PC-3 (cell line): ENCODE measurements at regions not wholly inside any gene's neighbourhood (a gene's known extent, or its start where the extent isn't known, plus 50 kb on each side); places are given as distances from the start of the nearest gene placed in this dataset.

ENCODE experiments used
- ATAC-seq: fragments of 200-7000 bp; cut with Tn5 transposase; 2 replicates; pipeline ENCODE4 v1.9.1; 2020; ENCODE audit warnings: mild to moderate bottlenecking, moderate library complexity
- BruUV-seq: library from RNA; stranded (reverse); fragments of 400-500 nt; replicated peaks from 2 replicates; lab custom pipeline; 2021; lab: Mats Ljungman, UMichigan
- CTCF ChIA-PET: fragments of 300-600 bp; sonication (Branson Sonifier 250); formaldehyde crosslinking; loops from one replicate; lab custom pipeline; 2022; ENCODE audit warnings: antibody characterized with exemption; lab: Charles Lee
- POLR2A ChIA-PET: fragments of 300-600 bp; sonication (Branson Sonifier 250); formaldehyde crosslinking; loops from one replicate; lab custom pipeline; 2022; ENCODE audit warnings: antibody characterized with exemption; ENCODE audit not compliant: unreplicated experiment; lab: Charles Lee
- DNase-seq: peaks from one replicate; pipeline ENCODE4 v3.0.0-alpha.2; 2015
- H2AFZ ChIP-seq: fragments of 300-600 bp; sonication (generic); 2 replicates; pipeline ENCODE4 v1.6.0; 2016; ENCODE audit warnings: antibody characterized with exemption, low read length
- H3F3A ChIP-seq: fragments of 300-600 bp; sonication (generic); one replicate; pipeline ENCODE4 v1.6.0; 2017; ENCODE audit warnings: antibody characterized with exemption, low read length, control low read depth, mild to moderate bottlenecking; ENCODE audit not compliant: unreplicated experiment
- H3K27ac ChIP-seq: fragments of 300-600 bp; sonication (generic); 2 replicates; pipeline ENCODE4 v1.5.1; 2016; ENCODE audit warnings: mild to moderate bottlenecking, low read length
- H3K27me3 ChIP-seq: fragments of 300-600 bp; sonication (generic); 2 replicates; pipeline ENCODE4 v1.6.1; 2016; ENCODE audit warnings: low read length, mixed read lengths
- H3K36me3 ChIP-seq: fragments of 300-600 bp; sonication (generic); 2 replicates; pipeline ENCODE4 v1.6.1; 2016; ENCODE audit warnings: low read depth, mixed run types, low read length, mixed read lengths
- H3K4me1 ChIP-seq: fragments of 300-600 bp; sonication (generic); 2 replicates; pipeline ENCODE4 v1.5.1; 2016; ENCODE audit warnings: low read length; ENCODE audit not compliant: insufficient read depth
- H3K4me2 ChIP-seq: fragments of 300-600 bp; sonication (generic); 2 replicates; pipeline ENCODE4 v1.6.0; 2016; ENCODE audit warnings: low read length
- H3K4me3 ChIP-seq: fragments of 300-600 bp; sonication (generic); 2 replicates; pipeline ENCODE4 v1.5.1; 2016; ENCODE audit warnings: mild to moderate bottlenecking, low read length, mixed read lengths
- H3K79me2 ChIP-seq: fragments of 300-600 bp; sonication (generic); 2 replicates; pipeline ENCODE4 v1.6.1; 2017; ENCODE audit warnings: low read length, mixed read lengths
- H3K9ac ChIP-seq: fragments of 300-600 bp; sonication (generic); 2 replicates; pipeline ENCODE4 v1.6.0; 2016; ENCODE audit warnings: mild to moderate bottlenecking, low read length
- H3K9me2 ChIP-seq: fragments of 300-600 bp; sonication (generic); replicated peaks from 2 replicates; pipeline ENCODE4 v1.6.1; 2016; ENCODE audit warnings: mixed run types, low read length, mixed read lengths
- H3K9me3 ChIP-seq: fragments of 300-600 bp; sonication (generic); 2 replicates; pipeline ENCODE4 v1.6.1; 2016; ENCODE audit warnings: low read length, mixed read lengths
- H4K20me1 ChIP-seq: fragments of 300-600 bp; sonication (generic); 2 replicates; pipeline ENCODE4 v1.6.1; 2016; ENCODE audit warnings: low read length, mixed read lengths
- EZH2 ChIP-seq: fragments of 300-600 bp; sonication (generic); IDR thresholded peaks from one replicate; pipeline ENCODE4 v1.6.1; 2017; ENCODE audit warnings: antibody characterized with exemption, mild to moderate bottlenecking, low read length; ENCODE audit not compliant: unreplicated experiment
- EZH2phosphoT487 ChIP-seq: fragments of 300-600 bp; sonication (generic); IDR thresholded peaks from 2 replicates; pipeline ENCODE4 v1.6.1; 2018; ENCODE audit warnings: mild to moderate bottlenecking, antibody characterized with exemption, low read length, borderline replicate concordance
- intact Hi-C: fragments of 100-400 bp; cut with micrococcal nuclease; formaldehyde crosslinking; loops from 2 replicates; pipeline ENCODE4 v1.9.0; 2023
- TF ChIP-seq, protein P1 (sequence below): fragments of 300-600 bp; sonication (generic); conservative IDR thresholded peaks from 2 replicates; pipeline ENCODE4 v1.5.1; 2017; ENCODE audit warnings: antibody characterized with exemption, low read depth, mild to moderate bottlenecking, low read length

DNA sequence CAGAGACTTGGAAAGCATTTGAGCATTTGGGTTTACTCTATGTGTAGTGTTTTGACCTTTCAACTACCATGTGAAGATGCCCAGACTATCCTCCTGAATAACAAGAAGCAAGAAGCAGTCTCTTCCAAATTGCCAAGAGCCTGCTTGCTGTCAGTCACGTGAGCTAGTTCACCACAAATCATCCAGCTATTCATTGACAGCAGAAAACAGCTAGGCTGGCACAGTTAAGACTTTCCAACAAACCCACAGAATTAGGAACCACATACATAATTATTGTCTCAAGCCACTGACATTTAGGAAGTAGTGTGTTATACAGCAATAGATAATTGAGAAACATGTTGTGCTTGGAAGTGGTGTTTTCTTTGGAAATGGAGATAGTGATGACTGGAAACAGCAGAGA, 1652.0 kb downstream of the NCAM2 start:
- no peak overlapping the region for H3K27ac ChIP-seq
- TF ChIP-seq EZH2phosphoT487 = no peak
- TF ChIP-seq, protein P1, sequence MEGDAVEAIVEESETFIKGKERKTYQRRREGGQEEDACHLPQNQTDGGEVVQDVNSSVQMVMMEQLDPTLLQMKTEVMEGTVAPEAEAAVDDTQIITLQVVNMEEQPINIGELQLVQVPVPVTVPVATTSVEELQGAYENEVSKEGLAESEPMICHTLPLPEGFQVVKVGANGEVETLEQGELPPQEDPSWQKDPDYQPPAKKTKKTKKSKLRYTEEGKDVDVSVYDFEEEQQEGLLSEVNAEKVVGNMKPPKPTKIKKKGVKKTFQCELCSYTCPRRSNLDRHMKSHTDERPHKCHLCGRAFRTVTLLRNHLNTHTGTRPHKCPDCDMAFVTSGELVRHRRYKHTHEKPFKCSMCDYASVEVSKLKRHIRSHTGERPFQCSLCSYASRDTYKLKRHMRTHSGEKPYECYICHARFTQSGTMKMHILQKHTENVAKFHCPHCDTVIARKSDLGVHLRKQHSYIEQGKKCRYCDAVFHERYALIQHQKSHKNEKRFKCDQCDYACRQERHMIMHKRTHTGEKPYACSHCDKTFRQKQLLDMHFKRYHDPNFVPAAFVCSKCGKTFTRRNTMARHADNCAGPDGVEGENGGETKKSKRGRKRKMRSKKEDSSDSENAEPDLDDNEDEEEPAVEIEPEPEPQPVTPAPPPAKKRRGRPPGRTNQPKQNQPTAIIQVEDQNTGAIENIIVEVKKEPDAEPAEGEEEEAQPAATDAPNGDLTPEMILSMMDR = no peak
- TF ChIP-seq EZH2 = no peak
- no peaks in the 10 kb centered on the region for H3K4me1 ChIP-seq
- ChIA-PET CTCF (no interaction called here), POLR2A (no interaction called here)
- no peak overlapping the region for H3K9ac ChIP-seq
- H3K27me3 ChIP-seq = no peaks in the 10 kb centered on the region
- no peaks in the 10 kb centered on the region for H3K79me2 ChIP-seq
- no peak overlapping the region for H3K4me2 ChIP-seq
- no peaks in the 10 kb centered on the region for H3K9me3 ChIP-seq
- DNase-seq (no peak), ATAC-seq (no peak)
- no peaks in the 10 kb centered on the region for H4K20me1 ChIP-seq
- intact Hi-C loops = no loop called here
- no peaks in the 10 kb centered on the region for H3K36me3 ChIP-seq
- H3F3A ChIP-seq = no peaks in the 10 kb centered on the region
- H3K9me2 ChIP-seq = no peaks in the 10 kb centered on the region
- H3K4me3 ChIP-seq = no peak overlapping the region
- BruUV-seq = no TSS peak
- no peak overlapping the region for H2AFZ ChIP-seq

DNA sequence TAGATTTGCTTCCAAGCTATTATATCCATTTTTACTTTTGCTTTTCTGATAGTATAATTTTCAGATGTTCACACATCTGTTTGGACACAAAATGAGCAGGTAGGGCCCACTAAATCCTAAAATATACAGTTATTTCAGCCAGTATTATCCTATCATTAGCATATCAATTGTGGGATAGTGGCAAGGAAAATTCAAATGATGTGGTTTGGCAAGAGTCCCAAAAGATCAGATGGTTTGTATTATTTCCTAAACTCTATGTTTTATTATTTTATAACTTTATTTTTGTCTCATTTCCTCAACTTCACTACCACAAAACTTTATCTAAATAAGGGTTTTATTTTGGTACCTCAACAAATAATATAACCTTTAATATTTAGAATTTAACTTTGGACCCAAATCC, 1659.6 kb downstream of the NCAM2 start:
- Histone ChIP-seq H3K27ac (no peak overlapping the region), H3K4me1 (no peaks in the 10 kb centered on the region), H3K9ac (no peak overlapping the region), H3K9me3 (no peaks in the 10 kb centered on the region), H3K4me2 (no peak overlapping the region), H3K79me2 (no peaks in the 10 kb centered on the region), H2AFZ (no peak overlapping the region), H3K36me3 (no peaks in the 10 kb centered on the region), H3F3A (no peaks in the 10 kb centered on the region), H3K9me2 (no peaks in the 10 kb centered on the region), H3K27me3 (no peaks in the 10 kb centered on the region), H3K4me3 (no peak overlapping the region), H4K20me1 (no peaks in the 10 kb centered on the region)
- BruUV-seq = no TSS peak
- POLR2A ChIA-PET = no interaction called here
- intact Hi-C loops = no loop called here
- ATAC-seq = no peak
- CTCF ChIA-PET = no interaction called here
- TF ChIP-seq, protein P1 = no peak
- TF ChIP-seq EZH2 (no peak), EZH2phosphoT487 (no peak)
- no peak for DNase-seq

DNA sequence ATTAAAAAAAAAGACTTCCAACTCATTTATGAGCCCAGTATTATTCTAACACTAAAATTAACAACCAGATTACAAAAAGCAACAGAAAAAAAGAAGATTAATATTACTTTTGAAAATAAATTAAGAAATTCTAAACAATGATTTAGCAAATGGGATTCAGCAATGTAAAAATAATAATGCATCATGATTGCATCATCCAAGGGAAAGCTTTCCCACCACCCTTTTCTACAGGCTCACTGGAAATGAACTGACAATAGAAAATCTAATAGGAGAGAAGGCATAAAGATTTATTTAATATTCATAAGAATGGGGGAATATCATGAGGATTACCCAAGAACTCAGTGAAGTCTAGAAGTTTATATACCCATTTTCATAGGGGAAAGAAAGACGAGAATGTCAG, 1671.9 kb downstream of the NCAM2 start:
- BruUV-seq = no TSS peak
- no peaks in the 10 kb centered on the region for H3K9me2 ChIP-seq
- ChIA-PET CTCF (no interaction called here), POLR2A (no interaction called here)
- H3K27ac ChIP-seq = no peak overlapping the region
- H3K9ac ChIP-seq = no peak overlapping the region
- TF ChIP-seq EZH2 (no peak), EZH2phosphoT487 (no peak)
- TF ChIP-seq, protein P1 = no peak
- DNase-seq = no peak
- no peaks in the 10 kb centered on the region for H3K9me3 ChIP-seq
- no peak overlapping the region for H2AFZ ChIP-seq
- no peaks in the 10 kb centered on the region for H3K79me2 ChIP-seq
- intact Hi-C loops = no loop called here
- no peaks in the 10 kb centered on the region for H3F3A ChIP-seq
- H3K27me3 ChIP-seq = no peaks in the 10 kb centered on the region
- ATAC-seq = no peak
- H4K20me1 ChIP-seq = no peaks in the 10 kb centered on the region
- H3K36me3 ChIP-seq = no peaks in the 10 kb centered on the region
- H3K4me2 ChIP-seq = no peak overlapping the region
- no peaks in the 10 kb centered on the region for H3K4me1 ChIP-seq
- H3K4me3 ChIP-seq = no peak overlapping the region
